Stimulated activated CD8-positive, alpha-beta memory T cell treated with anti-CD3 and anti-CD28 coated beads, Interleukin-2, amount 100 ng/mL, for 1 hour (primary cell): ENCODE measurements at regions not wholly inside any gene's neighbourhood (a gene's known extent, or its start where the extent isn't known, plus 50 kb on each side); places are given as distances from the start of the nearest gene placed in this dataset.
"Not testable (repeated sequence)": the region's sequence is repeated elsewhere in the genome, so short reads cannot be mapped to it uniquely, and the experiment has no call there.

ENCODE experiments used
- DNase-seq, 2 donors: peaks; one replicate each; pipeline ENCODE4 v3.0.0-alpha.2; 2020; ENCODE audit warnings: low read depth in 2 of 2

DNA sequence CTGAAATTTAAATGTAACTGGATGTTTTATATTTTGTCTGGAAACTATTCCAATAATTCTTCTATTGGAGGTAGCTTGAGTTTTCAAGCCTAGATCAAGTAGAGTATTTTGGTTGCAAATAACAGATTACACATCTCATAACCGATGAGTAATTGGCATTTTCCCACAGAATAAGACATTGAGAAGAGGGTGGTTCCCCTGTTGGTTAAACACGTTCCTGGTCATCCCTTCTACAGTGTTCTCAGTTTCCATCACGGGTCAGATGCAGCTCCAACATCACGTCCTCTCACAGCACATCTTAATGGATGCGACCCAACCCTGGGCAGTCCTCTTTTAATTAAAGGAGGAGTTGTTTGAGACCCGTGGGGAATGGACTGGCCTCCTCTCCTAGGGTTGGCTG is 149.0 kb upstream of the ZNF516 start:
- no peak for DNase-seq

DNA sequence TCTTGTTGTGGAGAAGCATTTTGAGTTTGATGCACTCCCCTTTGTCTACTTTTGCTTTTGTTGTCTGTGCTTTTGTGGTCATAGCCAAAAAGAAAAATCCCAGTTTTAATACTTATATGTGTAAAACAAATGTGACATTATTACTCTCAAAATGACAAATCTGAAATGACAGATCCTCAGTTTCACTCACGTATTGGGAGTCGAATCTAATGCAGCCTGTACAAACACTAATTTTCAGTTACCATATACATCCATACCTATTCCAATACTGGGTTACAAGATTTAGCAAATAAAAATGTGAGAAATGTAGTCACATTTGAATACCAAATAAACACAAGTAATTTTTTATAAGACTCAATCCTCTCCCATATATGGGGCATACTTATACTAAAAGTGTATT is 148.2 kb upstream of the ZNF516 start:
- DNase-seq = no peak

DNA sequence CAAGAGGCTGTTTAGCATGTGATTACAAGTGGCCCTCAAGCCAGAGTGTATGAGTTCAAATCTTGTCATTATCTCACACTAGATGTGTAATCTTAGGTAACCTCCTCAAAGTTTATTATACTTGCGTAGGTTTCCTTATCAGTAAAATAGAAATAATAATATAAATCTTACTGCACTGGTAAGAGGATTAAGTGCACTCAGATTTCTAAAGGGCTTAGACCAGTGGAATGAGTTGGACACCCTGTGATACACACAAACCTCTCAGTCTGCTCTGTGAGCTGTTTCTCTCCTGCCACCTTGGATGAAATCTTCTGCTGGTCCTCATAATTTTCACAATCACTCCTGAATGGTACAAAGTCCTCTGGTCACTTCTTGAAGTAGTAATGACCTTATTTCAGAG is 145.4 kb upstream of the ZNF516 start:
- DNase-seq = no peak

DNA sequence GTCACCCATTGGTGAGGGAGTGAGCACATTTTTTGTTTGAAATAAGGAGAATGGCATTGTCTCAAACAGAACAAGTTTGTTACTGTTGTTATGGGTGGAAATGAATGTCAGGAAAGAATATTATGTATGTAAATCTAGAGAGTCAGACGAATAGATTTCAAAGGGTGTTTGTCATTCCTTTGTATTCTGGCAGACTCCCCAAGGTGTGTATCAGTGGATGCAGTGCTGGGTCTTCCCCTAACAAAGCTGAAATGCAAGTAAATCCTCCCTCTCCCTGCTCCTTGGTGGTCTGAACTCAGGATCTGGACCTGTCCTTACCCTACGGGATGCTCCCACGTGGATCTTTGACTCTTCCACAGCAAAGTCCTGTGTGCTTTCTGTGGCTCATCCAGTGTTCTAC is 139.5 kb upstream of the ZNF516 start:
- no peak for DNase-seq

DNA sequence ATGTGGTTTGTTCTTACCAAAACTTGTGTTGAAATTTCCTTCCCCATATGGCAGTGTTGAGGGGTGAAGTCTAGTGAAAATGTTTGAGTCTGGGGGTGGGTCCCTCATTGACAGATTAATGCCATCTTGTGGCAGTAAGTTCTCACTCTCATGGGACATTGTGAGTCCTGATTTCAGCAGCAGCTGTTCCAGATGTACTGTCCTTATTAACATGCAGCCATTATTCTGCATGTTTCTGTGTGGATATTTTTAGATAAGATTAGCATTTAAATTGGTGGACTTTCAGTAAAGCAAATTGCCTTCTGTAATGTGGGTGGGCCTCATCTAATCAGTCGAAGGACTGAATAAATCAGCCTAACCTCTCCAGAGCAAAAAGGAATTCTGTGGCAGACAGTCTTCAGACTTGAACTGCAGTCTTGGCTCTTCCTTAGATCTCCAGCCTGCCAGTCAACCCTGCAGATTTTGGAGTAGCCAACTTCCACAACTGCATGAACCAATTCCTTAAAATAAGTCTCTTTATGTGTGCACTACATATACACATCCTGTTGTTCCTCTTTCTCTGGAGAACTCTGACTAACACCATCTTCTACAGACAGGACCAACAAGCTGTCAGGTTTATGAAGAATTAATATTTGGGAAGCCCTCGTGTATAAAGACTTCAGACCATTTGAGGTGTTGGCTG is 138.7 kb upstream of the ZNF516 start:
- no peak for DNase-seq

DNA sequence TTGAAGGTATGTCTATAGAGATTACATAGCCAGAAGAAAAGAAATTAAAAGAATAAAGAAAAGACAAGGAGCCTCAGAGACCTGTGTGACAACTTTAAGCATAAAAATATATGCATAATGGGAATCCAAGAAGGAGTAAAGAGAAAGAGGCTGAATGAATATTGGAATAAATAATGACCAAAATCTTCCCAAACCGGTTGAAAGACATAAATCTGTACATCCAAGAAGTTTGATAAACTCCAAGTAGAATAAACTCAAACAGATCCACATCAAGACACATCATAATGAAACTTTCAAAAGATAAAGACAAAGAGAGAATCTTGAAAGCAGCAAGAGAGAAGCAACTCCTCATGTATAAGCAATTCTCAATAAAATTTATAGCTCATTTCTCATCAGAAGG is 132.4 kb upstream of the ZNF516 start:
- no peak for DNase-seq

DNA sequence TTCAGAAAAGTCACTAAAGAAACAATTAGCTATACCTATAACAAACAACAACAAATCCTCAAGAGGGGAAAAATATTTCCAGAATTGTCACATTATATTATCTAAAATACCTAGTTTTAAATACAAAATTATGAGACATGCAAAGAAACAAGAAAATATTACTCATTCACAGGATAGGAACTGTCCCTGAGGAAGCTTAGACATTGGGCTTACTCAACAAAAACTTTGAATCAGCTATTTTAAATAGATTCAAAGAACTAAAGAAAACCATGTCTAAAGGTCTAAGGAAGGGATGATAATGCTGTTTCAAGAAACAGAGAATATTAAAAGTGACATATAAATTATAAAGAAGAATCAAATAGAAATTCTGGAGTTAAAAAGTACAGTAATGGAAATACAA is 131.9 kb upstream of the ZNF516 start:
- DNase-seq = no peak

DNA sequence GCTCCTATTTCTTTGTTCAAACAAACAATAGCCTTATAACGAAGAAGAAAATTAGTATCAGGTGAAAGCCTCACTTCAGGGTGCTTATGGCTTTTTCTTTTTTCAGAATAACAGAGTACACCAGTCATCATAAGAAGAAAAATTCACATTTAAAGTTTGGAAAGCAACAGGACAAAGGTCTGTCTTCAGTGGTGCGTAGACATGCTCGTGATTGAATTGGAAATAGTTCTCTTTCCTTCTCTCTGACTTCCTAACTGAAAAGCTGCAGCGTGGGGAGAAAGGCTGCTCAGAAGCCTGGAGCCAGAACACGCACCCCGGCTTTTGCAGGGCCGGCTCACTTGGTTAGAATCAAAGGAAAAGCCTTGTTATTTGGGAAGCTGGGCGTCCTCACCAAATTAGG is 127.6 kb upstream of the ZNF516 start:
- DNase-seq = no peak

DNA sequence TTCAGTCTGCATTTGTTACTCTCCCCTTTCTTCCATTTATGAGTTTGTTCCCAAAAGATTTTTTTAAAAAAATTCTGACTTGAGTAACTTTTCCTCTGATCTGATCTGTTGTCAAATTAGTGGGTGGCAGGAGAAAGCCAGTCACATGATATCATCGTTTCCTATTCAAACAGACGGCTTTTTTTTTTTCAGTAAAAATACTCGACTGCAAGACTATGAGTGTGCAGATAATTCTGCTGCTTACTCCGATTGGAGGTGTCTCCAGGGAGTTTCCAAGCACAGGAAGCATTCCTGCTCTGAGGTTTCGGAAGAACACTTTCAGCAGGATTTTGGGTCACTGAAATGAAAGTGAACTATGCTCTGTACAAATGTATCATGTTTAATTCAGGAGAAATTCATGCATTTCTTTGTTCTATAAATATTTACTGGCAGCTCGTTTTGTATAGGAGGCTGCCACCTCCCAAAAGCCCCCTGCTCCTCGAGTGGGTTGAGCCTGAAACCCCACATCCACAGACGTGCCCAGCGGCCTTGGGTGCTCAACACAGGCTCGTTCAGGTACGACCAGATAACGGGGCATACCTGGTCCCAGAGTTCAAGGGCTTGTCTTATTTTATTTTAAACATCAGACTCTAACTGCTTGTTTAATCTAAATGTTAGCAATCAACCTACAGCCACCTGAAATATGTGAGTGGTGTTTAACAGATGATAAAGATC is 126.9 kb upstream of the ZNF516 start:
- no peak for DNase-seq

DNA sequence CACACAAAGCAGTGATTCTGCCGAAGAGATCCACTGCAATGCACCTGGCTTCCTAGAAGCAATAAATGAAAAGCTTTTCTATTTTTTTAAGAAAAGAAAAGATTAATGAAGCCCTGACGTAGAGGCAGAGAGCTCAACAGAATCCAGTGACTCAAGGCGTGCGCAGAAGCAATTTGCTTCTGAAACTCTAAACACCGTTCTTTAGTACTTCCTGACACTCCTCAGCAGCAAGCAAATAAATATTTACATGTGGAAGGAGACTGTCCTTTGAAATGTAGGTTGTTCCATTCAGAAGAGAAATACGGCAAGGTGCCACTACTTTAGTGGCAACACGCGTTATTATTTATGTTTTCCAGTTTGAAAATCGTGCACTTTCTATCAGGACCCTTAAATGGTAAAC is 126.2 kb upstream of the ZNF516 start:
- no peak for DNase-seq

DNA sequence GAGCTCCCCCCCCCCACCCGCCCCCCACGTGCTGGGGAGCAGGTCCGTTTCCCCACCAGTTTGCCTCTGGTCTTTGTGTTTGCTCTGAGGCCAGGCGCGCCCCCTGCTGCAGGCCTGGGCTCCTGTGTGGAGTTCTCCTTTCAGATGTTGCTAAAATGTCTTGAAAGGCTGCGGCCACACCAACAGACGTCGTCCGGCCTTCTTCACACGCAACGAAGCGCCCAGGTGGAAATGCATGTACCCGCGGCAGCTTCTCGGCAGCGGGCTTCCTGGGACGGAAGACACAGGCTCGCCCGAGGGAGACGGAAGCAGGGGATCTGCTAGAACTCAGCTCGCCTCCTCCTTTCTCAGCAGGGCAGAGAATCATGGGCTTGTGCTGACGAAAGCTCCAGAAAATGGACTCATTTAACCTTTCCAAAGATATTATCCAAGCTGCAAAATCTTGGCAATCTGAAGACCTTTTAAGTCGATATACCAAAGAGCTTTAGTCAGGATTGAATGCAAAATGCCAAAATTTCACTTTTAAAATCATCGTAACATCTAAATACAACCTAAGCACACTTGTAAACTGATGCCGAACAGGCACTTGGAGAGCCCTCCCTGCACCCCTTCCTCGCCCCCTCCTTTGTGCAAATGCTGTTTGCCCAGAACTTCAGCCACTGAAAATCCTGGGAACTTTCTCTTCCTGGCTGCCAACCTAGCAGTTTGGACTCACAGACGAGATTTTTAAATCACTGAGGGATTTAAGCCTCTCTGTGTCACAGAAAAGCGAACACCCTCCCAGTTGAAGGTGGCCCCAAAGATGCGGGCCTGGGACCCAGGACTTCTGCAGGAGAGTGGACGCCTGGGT is 125.5 kb upstream of the ZNF516 start:
- no peak for DNase-seq

DNA sequence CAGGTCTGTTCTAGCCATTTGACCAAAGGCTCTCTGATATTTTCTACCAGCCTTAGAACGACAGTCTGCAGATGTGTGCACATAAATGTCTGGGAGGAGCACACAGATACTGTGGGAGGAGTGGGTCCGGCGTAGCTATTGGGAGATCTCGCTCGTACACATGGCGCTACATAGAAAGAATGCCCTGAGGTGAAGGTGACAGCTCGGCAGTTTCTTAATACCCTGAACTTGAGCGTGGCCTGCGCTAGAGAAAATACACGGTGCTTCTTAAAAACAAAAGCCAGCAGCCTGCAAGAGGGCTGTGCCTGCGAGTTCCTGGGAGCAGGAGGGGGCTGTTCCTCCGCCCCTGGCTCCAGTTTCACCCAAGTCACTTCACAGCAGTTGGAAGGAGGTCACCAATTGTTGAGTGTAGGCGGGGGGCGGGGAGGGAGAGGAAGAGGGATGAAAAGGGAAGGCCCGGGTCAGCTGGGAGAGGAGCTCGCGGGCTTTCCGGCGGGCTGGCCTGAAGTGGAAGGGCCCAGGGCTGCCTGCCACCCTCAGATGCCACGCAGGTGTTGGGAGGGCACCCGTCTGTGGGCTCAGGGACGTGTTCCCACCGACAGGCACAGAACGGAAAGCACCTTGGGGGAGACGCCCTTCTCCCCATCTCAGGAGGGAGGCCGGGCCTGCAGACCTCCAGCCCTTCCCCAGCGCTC is 124.7 kb upstream of the ZNF516 start:
- no peak for DNase-seq

DNA sequence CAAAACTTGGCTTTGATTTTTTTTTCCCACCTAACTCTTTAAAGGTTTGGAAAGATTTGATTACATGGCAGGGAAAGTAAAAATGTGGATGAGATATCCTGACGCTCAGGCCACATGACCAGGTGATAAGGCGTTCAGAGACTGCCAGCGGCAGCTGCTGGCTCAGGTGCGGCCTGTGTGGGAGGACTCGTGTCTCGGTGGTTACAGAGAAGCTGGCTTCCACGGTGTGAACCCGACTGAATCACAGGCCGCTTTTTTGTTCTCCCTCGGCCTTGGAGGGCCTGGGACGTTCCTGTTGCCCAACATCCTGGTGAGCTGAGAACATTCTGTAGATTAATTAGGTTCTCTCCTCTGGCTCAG is 124.2 kb upstream of the ZNF516 start:
- no peak for DNase-seq

DNA sequence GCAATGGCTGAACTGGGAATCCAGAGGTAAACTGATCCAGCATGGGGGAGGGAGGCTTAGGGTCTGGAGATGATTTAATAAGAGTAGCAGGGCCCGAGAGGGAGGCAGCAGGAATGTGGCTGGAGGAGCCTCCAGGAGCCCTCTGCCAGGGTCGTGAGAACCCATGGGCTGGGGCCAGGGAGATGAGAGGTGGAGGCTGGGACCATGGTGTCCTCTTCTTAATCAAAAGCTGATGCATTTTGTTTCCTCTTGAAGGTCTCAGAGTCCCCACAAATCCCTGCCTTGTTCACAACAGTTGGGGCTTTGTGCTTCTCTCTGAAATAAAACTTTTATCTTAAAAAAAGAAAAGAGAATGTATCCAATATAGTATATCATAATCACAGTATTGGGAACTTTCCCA is 123.7 kb upstream of the ZNF516 start:
- DNase-seq = no peak

DNA sequence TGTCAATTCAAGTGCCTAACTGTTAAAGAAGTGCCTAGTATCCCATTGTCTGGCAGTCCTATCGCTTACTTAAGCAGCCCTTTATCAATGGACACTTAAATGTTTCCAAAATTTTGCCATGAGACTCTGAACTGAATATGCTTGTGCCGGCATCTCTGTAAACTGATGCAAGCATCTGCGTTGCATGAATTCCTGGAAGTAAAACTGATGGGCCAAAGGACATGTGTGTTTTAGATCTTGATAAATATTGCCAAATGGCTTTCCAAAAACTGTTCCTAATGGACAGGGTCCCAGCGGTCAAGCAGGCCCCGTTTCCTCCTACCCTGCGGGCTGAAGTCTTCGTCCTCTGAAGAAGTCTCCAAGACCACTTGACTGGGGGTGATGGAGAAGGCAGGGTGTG is 121.3 kb upstream of the ZNF516 start:
- DNase-seq = no peak

DNA sequence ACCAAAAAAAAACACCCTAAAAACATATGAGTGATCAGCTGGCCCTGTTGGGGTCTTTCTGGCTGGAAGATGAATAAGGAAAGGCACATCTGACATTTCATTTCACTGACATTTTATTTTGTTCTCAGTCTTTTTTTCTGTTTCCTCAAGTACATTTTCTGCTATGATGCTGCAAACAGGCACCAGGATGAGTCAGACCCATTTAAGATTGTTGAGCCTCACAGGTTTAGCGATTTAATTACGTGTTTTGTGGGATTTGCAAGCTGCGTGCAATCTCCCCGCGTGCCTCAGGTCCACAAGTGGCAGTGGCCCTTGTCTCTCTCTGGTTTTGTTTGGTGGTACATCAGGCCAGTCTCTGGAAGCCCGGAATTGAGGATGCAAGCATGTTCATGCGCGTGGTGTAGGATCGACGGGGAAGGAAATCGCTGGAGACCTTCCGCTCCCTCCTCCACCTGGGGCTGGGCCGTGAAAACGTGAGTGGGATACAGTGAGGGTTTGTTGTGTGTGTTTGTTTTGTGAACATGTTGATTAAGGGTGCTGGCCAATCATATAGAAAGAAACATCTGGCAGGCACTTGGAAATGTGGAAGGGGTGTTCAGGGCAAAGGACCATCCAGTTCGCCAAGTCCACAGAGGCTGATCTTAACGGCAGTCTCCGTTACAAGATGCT is 120.2 kb upstream of the ZNF516 start:
- no peak for DNase-seq

DNA sequence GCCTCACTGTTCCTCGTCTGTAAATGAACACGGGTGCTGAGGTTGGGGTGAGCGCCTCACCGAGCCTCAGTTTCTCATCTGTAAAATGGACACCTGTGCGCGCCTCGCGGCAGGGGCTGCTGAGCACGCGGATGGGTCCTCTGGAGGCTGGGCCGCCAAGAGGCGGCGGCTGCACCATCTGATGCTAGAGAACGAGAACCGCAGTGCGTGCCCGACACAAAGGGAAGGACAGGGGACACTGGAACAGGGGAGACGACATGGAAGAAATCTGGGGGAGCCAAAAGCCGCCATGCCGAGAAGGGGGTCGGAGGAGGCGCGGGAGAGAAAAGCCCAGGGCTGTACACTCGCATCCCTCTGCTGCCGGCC is 118.7 kb upstream of the ZNF516 start:
- DNase-seq = no peak

DNA sequence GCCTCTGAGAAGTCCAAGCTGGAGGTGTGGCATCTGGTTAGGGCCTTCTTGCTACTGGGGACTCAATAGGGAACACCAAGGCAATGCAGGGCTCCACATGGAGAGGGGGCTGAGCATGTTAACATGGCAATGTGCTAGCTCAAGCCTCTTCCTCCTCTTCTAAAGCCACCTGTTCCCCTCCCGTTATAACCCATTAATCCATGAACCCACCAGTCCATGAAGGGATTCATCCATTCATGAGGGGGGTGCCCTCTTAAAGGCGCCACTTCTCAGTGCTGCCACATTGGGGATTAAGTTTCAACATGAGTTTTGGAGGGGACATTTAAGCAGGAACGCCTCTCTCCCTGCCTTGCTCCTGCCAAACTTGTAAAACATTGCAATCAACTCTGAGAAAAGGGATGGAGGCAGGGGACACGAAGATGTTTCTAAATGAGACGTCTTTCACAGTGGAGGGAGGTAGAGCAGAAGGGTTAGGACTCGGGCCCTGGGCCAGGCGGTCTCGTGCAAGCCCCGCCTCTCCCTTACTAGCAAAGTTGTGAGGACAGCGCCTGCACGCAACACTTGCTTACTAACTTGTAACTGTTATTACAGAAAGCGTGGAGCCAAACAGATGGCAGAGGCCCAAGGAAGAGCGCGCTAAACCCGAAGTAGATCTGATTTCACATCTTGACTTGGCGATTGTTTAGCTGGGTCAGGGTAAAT is 118.2 kb upstream of the ZNF516 start:
- DNase-seq = no peak

DNA sequence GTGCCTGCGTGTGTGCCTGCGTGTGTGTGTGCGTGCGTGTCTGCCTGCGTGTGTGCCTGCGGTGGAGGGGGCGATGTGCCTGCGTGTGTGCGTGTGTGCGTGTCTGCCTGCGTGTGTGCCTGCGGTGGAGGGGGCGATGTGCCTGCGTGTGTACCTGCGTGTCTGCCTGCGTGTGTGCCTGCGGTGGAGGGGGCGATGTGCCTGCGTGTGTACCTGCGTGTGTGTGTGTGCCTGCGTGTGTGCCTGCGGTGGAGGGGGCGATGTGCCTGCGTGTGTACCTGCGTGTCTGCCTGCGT is 116.7 kb upstream of the ZNF516 start:
- DNase-seq = not testable (repeated sequence)

DNA sequence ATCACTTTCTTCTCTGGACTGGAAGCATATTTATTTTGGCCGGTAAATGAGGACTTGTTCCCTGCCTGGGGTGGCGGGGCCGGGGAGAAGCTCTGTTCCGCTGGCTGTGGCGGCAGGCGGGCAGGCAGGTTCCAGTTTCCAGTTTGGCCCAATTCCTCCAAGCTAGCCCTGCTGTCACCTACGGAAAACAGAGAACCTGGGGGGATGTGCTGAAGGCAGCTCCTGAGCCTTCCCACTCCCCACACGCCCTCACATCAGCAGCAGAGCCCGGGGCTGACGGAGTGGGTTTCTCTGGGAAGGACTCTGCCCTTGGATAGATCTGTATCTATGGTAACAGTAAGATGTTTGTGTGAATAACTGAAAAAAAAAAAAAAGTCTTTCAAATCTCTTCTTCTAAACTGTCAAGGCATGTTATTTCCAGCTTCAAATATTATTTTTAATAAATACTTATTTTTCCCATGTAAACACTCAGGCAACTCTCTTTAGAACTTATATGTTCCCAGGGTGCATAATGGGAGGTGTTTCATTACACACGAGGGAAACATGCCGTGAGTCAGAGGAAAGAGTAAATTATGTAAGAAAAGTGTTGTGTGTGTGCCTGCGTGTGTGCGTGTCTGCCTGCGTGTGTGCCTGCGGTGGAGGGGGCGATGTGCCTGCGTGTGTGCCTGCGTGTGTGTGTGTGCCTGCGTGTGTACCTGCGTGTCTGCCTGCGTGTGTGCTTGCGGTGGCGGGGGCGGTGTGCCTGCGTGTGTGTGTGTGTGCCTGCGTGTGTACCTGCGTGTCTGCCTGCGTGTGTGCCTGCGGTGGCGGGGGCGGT is 116.1 kb upstream of the ZNF516 start:
- no peak for DNase-seq

DNA sequence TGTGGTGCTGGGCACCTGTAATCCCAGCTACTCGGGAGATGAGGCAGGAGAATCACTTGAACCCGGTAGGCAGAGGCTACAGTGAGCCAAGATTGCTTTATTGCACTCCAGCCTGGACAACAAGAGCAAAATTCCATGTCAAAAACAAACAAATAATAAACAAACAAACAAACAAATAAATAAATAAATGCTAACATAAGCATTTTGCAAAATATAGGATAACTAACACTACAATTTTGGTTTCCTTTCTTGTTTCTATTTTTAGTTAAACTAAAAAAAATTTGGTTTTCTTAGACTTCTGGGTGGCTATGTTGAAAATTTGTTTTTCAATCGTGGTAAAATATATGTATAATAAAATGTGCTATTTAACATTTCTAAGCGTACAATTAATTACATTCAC is 115.0 kb upstream of the ZNF516 start:
- DNase-seq = no peak
